HCT116 (cell line): ENCODE measurements at regions not wholly inside any gene's neighbourhood (a gene's known extent, or its start where the extent isn't known, plus 50 kb on each side); places are given as distances from the start of the nearest gene placed in this dataset.

ENCODE experiments used
- ATAC-seq: fragments of 200-7000 bp; cut with Tn5 transposase; 2 replicates; pipeline ENCODE4 v1.9.1; 2020; ENCODE audit warnings: mild to moderate bottlenecking, moderate library complexity
- BruUV-seq: library from RNA; stranded (reverse); fragments of 400-500 nt; replicated peaks from 2 replicates; lab custom pipeline; 2021; lab: Mats Ljungman, UMichigan
- CTCF ChIA-PET: fragments of 300-600 bp; sonication (Branson Sonifier 250); formaldehyde crosslinking; loops from one replicate; lab custom pipeline; 2021; ENCODE audit warnings: antibody characterized with exemption; lab: Charles Lee
- POLR2A ChIA-PET: fragments of 300-600, 350-600 bp; sonication (Branson Sonifier 250); formaldehyde crosslinking; loops from one replicate; lab custom pipeline; 2021; ENCODE audit warnings: antibody characterized with exemption; lab: Charles Lee
- RAD21 ChIA-PET, 2 experiments: fragments of 300-600 bp; sonication (Branson Sonifier 250); formaldehyde crosslinking; loops; one replicate each; lab custom pipeline; 2023; ENCODE audit warnings: low total read pairs in 2 of 2; ENCODE audit not compliant: uncharacterized antibody in 2 of 2, unreplicated experiment in 2 of 2, low non-redundant PET in 1 of 2; lab: Charles Lee
- DNase-seq: peaks from one replicate; pipeline ENCODE4 v3.0.0-alpha.2; 2010; ENCODE audit warnings: low read depth, low spot score
- H2AFZ ChIP-seq: fragments of 200-600 bp; shearing (Covaris generic), sonication (generic); 2 replicates; pipeline ENCODE4 v1.6.1; 2017; ENCODE audit warnings: low read depth, mixed run types, mixed read lengths, antibody characterized with exemption, low read length; ENCODE audit not compliant: poor library complexity, severe bottlenecking
- H3K27ac ChIP-seq: 2 replicates; pipeline ENCODE4 v1.5.1; 2012; ENCODE audit warnings: low read depth, low read length
- H3K27me3 ChIP-seq: fragments of 200-600 bp; sonication (generic); 2 replicates; pipeline ENCODE4 v1.6.1; 2016; ENCODE audit warnings: mixed run types, low read length, mixed read lengths; ENCODE audit not compliant: insufficient read depth
- H3K36me3 ChIP-seq, 2 experiments: fragments of 200-500 bp in 1 of 2; fragments of 200-600 bp in 1 of 2; sonication (Bioruptor generic) in 1 of 2; sonication (generic) in 1 of 2; 2 replicates each; pipeline versions ENCODE4 v1.5.1 to v1.6.1; 2014 to 2016; ENCODE audit warnings: low read length in 2 of 2, inconsistent platforms in 1 of 2, mixed read lengths in 1 of 2, mixed run types in 1 of 2; ENCODE audit not compliant: insufficient read depth in 2 of 2, control insufficient read depth in 1 of 2
- H3K4me1 ChIP-seq, 2 experiments: fragments of 200-600 bp in 1 of 2; sonication (generic) in 1 of 2; 2 replicates each; pipeline versions ENCODE4 v1.5.1 to v1.6.1; 2012 to 2017; ENCODE audit warnings: low read length in 2 of 2, inconsistent platforms in 1 of 2, mild to moderate bottlenecking in 1 of 2, mixed read lengths in 1 of 2, mixed run types in 1 of 2, moderate library complexity in 1 of 2; ENCODE audit not compliant: insufficient read depth in 2 of 2, control insufficient read depth in 1 of 2
- H3K4me2 ChIP-seq: fragments of 200-600 bp; sonication (generic); 2 replicates; pipeline ENCODE4 v1.6.1; 2017; ENCODE audit warnings: mixed run types, low read length, mixed read lengths
- H3K4me3 ChIP-seq, 2 experiments: fragments of 200-600 bp in 1 of 2; sonication (generic) in 1 of 2; replicated peaks in 1 of 2; 2 replicates each; pipeline ENCODE4 v1.5.1; 2011 to 2016; ENCODE audit warnings: low read length in 2 of 2, control low read depth in 1 of 2, low read depth in 1 of 2, mild to moderate bottlenecking in 1 of 2, mixed read lengths in 1 of 2, mixed run types in 1 of 2
- H3K79me2 ChIP-seq: fragments of 200-600 bp; sonication (generic); 2 replicates; pipeline ENCODE4 v1.6.1; 2017; ENCODE audit warnings: mild to moderate bottlenecking, mixed run types, low read length, moderate library complexity, mixed read lengths; ENCODE audit not compliant: insufficient read depth
- H3K9ac ChIP-seq: fragments of 200-600 bp; sonication (generic); 2 replicates; pipeline ENCODE4 v1.6.1; 2016; ENCODE audit warnings: low read length, mixed read lengths
- H3K9me2 ChIP-seq: fragments of 200-600 bp; sonication (generic), shearing (Covaris generic); 2 replicates; pipeline ENCODE4 v1.6.1; 2017; ENCODE audit warnings: mixed run types, mild to moderate bottlenecking, moderate library complexity; ENCODE audit not compliant: insufficient read depth
- H3K9me3 ChIP-seq, 2 experiments: fragments of 200-500 bp in 1 of 2; fragments of 200-600 bp in 1 of 2; sonication (Bioruptor generic) in 1 of 2; sonication (generic) in 1 of 2; 2 replicates each; pipeline ENCODE4 v1.6.1; 2014 to 2017; ENCODE audit warnings: low read length in 2 of 2, mixed read lengths in 2 of 2, inconsistent platforms in 1 of 2, low read depth in 1 of 2, mild to moderate bottlenecking in 1 of 2, mixed run types in 1 of 2, moderate library complexity in 1 of 2; ENCODE audit not compliant: control insufficient read depth in 1 of 2, insufficient read depth in 1 of 2
- H4K20me1 ChIP-seq: fragments of 200-600 bp; sonication (generic), shearing (Covaris generic); 2 replicates; pipeline ENCODE4 v1.6.1; 2017; ENCODE audit warnings: mixed run types, mild to moderate bottlenecking, moderate library complexity; ENCODE audit not compliant: insufficient read depth
- CTCF ChIP-seq, 3 experiments: fragments of 200-600 bp in 1 of 3; sonication (generic) in 1 of 3; IDR thresholded peaks in 2 of 3; conservative IDR thresholded peaks in 1 of 3; 2 replicates each; pipeline ENCODE4 v1.5.1; 2012 to 2017; ENCODE audit warnings: low read depth in 2 of 3, low read length in 2 of 3, antibody characterized with exemption in 1 of 3, borderline replicate concordance in 1 of 3, control low read depth in 1 of 3, mild to moderate bottlenecking in 1 of 3, mixed read lengths in 1 of 3, mixed run types in 1 of 3, moderate library complexity in 1 of 3; ENCODE audit not compliant: insufficient read depth in 1 of 3
- POLR2A ChIP-seq: IDR thresholded peaks from 2 replicates; pipeline ENCODE4 v1.7.0; 2011; ENCODE audit warnings: borderline replicate concordance; ENCODE audit not compliant: insufficient read depth, insufficient read length; ENCODE audit errors: extremely low read depth
- RAD21 ChIP-seq: IDR thresholded peaks from 2 replicates; pipeline ENCODE4 v1.6.1; 2012; ENCODE audit warnings: low read depth, mild to moderate bottlenecking
- ZBTB33 ChIP-seq: IDR thresholded peaks from 2 replicates; pipeline ENCODE4 v1.6.1; 2011; ENCODE audit warnings: mild to moderate bottlenecking, low read length, moderate library complexity; ENCODE audit not compliant: insufficient replicate concordance; ENCODE audit errors: extremely low read depth
- intact Hi-C: fragments of 100-400 bp; cut with micrococcal nuclease; formaldehyde crosslinking; loops from 2 replicates; pipeline ENCODE4 v1.10.0; 2022

- no peaks in the 10 kb centered on the region for H3K79me2 ChIP-seq
- peak; percentile 96 for ATAC-seq
- TF ChIP-seq RAD21 = peak; percentile 63
- peak; percentile 86 to 100 (median 100) for TF ChIP-seq CTCF (IDR thresholded peaks at IDR 0.05 in 2 of 3, conservative IDR thresholded peaks at IDR 0.05 in 1 of 3; ENCODE audit: borderline replicate concordance in 1 of 3, insufficient read depth in 1 of 3, low read depth in 2 of 3, low read length in 2 of 3)
- TF ChIP-seq POLR2A = no peak
- POLR2A ChIA-PET = no interaction called here
- no peaks in the 10 kb centered on the region for H3K9me2 ChIP-seq
- CTCF ChIA-PET = interaction anchor here (0.9 to 3.3 kb wide), 16 partner anchors 8 to 436 kb away, joined by 3 to 16 read pairs (median 6); no protein-coding TSS in a partner anchor
- no peaks in the 10 kb centered on the region for H3K36me3 ChIP-seq
- no peak overlapping the region; the same call in 1 of the 2 replicates for H3K27ac ChIP-seq
- intact Hi-C loops = no loop called here
- H3K4me3 ChIP-seq = no peak overlapping the region
- peak overlapping the region; percentile 10; the same call in 1 of the 2 replicates for H3K4me2 ChIP-seq
- H3K9ac ChIP-seq = no peak overlapping the region
- RAD21 ChIA-PET = interaction anchor here in 1 of 2 experiments (1.2 kb wide), 1 partner anchor 139 kb away, joined by 3 read pairs; no protein-coding TSS in a partner anchor
- H3K9me3 ChIP-seq = no peaks in the 10 kb centered on the region
- no peak for DNase-seq
- BruUV-seq = no TSS peak
- H3K4me1 ChIP-seq = peaks cover 9 to 23% of the 10 kb centered on the region in 2 experiments
- no peaks in the 10 kb centered on the region for H3K27me3 ChIP-seq
- no peak overlapping the region for H2AFZ ChIP-seq
- H4K20me1 ChIP-seq = no peaks in the 10 kb centered on the region
Measured at GRCh38 chr16:85253084-85253941, 141.0 kb upstream of the CIBAR2 start.

GRCh38 chr16:85254051-85254450 is 141.8 kb upstream of the CIBAR2 start:
- intact Hi-C loops = no loop called here
- POLR2A ChIA-PET = no interaction called here
- no TSS peak for BruUV-seq

More at GRCh38 chr16:85254051-85254450, 141.8 kb upstream of the CIBAR2 start:
- Histone ChIP-seq H2AFZ (no peak overlapping the region), H3K27me3 (no peaks in the 10 kb centered on the region), H4K20me1 (no peaks in the 10 kb centered on the region), H3K79me2 (no peaks in the 10 kb centered on the region), H3K4me2 (no peak overlapping the region), H3K4me1 (peaks cover 9 to 23% of the 10 kb centered on the region in 2 experiments), H3K27ac (no peak overlapping the region), H3K9me2 (no peaks in the 10 kb centered on the region), H3K9ac (no peak overlapping the region), H3K36me3 (no peaks in the 10 kb centered on the region), H3K4me3 (no peak overlapping the region), H3K9me3 (no peaks in the 10 kb centered on the region)
- CTCF ChIA-PET = interaction anchor here (1.1 to 3.3 kb wide), 8 partner anchors 9 to 139 kb away, joined by 3 to 16 read pairs (median 8); no protein-coding TSS in a partner anchor
- TF ChIP-seq ZBTB33 = no peak
- no peak for DNase-seq
- RAD21 ChIA-PET = interaction anchor here in 1 of 2 experiments (1.2 kb wide), 1 partner anchor 139 kb away, joined by 3 read pairs; no protein-coding TSS in a partner anchor
- no peak for ATAC-seq
